T-helper 1 cell treated with Interleukin-12 subunit alpha and Interleukin-12 subunit beta and Interleukin-4 antibody, amounts not matched to agents 30 μg/mL and 1 μg/mL, for 36 hours (primary cell): ENCODE measurements at regions not wholly inside any gene's neighbourhood (a gene's known extent, or its start where the extent isn't known, plus 50 kb on each side); places are given as distances from the start of the nearest gene placed in this dataset.

Experiments
- H3K27ac Mint-ChIP-seq: one replicate; pipeline ENCODE4 v1.8.0; 2021; ENCODE audit warnings: mild to moderate bottlenecking, mixed read lengths
- H3K27me3 Mint-ChIP-seq: one replicate; pipeline ENCODE4 v1.8.0; 2021; ENCODE audit warnings: low read depth, mixed read lengths
- H3K36me3 Mint-ChIP-seq: one replicate; pipeline ENCODE4 v1.8.0; 2021; ENCODE audit warnings: low read depth, mixed read lengths
- H3K4me1 Mint-ChIP-seq: one replicate; pipeline ENCODE4 v1.8.0; 2021; ENCODE audit warnings: low read depth, mixed read lengths
- H3K4me3 Mint-ChIP-seq: one replicate; pipeline ENCODE4 v1.8.0; 2021; ENCODE audit warnings: mild to moderate bottlenecking, moderate library complexity, mixed read lengths
- H3K9me3 Mint-ChIP-seq: one replicate; pipeline ENCODE4 v1.8.0; 2021; ENCODE audit warnings: mixed read lengths

- Mint-ChIP-seq H3K4me3 (no peak overlapping the region), H3K27me3 (no peaks in the 10 kb centered on the region), H3K27ac (no peak overlapping the region), H3K9me3 (no peaks in the 10 kb centered on the region), H3K36me3 (no peaks in the 10 kb centered on the region), H3K4me1 (no peaks in the 10 kb centered on the region)
Measured at GRCh38 chr20:57964011-57964862, 254.4 kb upstream of the PMEPA1 start.

- H3K4me1 Mint-ChIP-seq: no peaks in the 10 kb centered on the region
- no peaks in the 10 kb centered on the region for H3K36me3 Mint-ChIP-seq
- H3K9me3 Mint-ChIP-seq: no peaks in the 10 kb centered on the region
- no peak overlapping the region for H3K4me3 Mint-ChIP-seq
- H3K27ac Mint-ChIP-seq: no peak overlapping the region
- H3K27me3 Mint-ChIP-seq: no peaks in the 10 kb centered on the region
Measured at GRCh38 chr20:57960803-57961575, 251.2 kb upstream of the PMEPA1 start.

- Mint-ChIP-seq H3K27ac (no peak overlapping the region), H3K36me3 (no peaks in the 10 kb centered on the region), H3K4me3 (no peak overlapping the region)
Measured at GRCh38 chr20:57959589-57959988, 249.8 kb upstream of the PMEPA1 start.

GRCh38 chr20:57959018-57959417 lies 249.2 kb upstream of the PMEPA1 start:
- H3K36me3 Mint-ChIP-seq: no peaks in the 10 kb centered on the region
- no peaks in the 10 kb centered on the region for H3K27me3 Mint-ChIP-seq
- H3K4me3 Mint-ChIP-seq: no peak overlapping the region
- no peaks in the 10 kb centered on the region for H3K9me3 Mint-ChIP-seq
- H3K27ac Mint-ChIP-seq: no peak overlapping the region
- no peaks in the 10 kb centered on the region for H3K4me1 Mint-ChIP-seq

More at GRCh38 chr20:57959589-57959988, 249.8 kb upstream of the PMEPA1 start:
- no peaks in the 10 kb centered on the region for H3K9me3 Mint-ChIP-seq
- no peaks in the 10 kb centered on the region for H3K27me3 Mint-ChIP-seq
- no peaks in the 10 kb centered on the region for H3K4me1 Mint-ChIP-seq

- Mint-ChIP-seq H3K27me3 (no peaks in the 10 kb centered on the region), H3K4me3 (no peak overlapping the region), H3K36me3 (no peaks in the 10 kb centered on the region), H3K9me3 (no peaks in the 10 kb centered on the region), H3K27ac (no peak overlapping the region), H3K4me1 (no peaks in the 10 kb centered on the region)
Measured at GRCh38 chr20:57958050-57958420, 248.2 kb upstream of the PMEPA1 start.

- Mint-ChIP-seq H3K9me3 (no peaks in the 10 kb centered on the region), H3K27me3 (no peaks in the 10 kb centered on the region), H3K4me1 (no peaks in the 10 kb centered on the region), H3K36me3 (no peaks in the 10 kb centered on the region), H3K27ac (no peak overlapping the region), H3K4me3 (no peak overlapping the region)
Measured at GRCh38 chr20:57957411-57958049, 247.7 kb upstream of the PMEPA1 start.

GRCh38 chr20:57953638-57954037 lies 243.8 kb upstream of the PMEPA1 start:
- H3K27ac Mint-ChIP-seq: no peak overlapping the region
- H3K4me3 Mint-ChIP-seq: no peak overlapping the region
- H3K36me3 Mint-ChIP-seq: no peaks in the 10 kb centered on the region
- no peaks in the 10 kb centered on the region for H3K4me1 Mint-ChIP-seq
- H3K27me3 Mint-ChIP-seq: no peaks in the 10 kb centered on the region
- H3K9me3 Mint-ChIP-seq: no peaks in the 10 kb centered on the region

GRCh38 chr20:57952136-57952535 lies 242.3 kb upstream of the PMEPA1 start:
- no peaks in the 10 kb centered on the region for H3K36me3 Mint-ChIP-seq
- H3K9me3 Mint-ChIP-seq: no peaks in the 10 kb centered on the region
- no peak overlapping the region for H3K4me3 Mint-ChIP-seq
- no peak overlapping the region for H3K27ac Mint-ChIP-seq
- H3K27me3 Mint-ChIP-seq: no peaks in the 10 kb centered on the region
- no peaks in the 10 kb centered on the region for H3K4me1 Mint-ChIP-seq

- H3K27me3 Mint-ChIP-seq: no peaks in the 10 kb centered on the region
- H3K9me3 Mint-ChIP-seq: no peaks in the 10 kb centered on the region
- H3K27ac Mint-ChIP-seq: no peak overlapping the region
- H3K4me1 Mint-ChIP-seq: no peaks in the 10 kb centered on the region
- no peak overlapping the region for H3K4me3 Mint-ChIP-seq
- H3K36me3 Mint-ChIP-seq: no peaks in the 10 kb centered on the region
Measured at GRCh38 chr20:57951549-57951948, 241.7 kb upstream of the PMEPA1 start.

GRCh38 chr20:57950764-57951485 lies 241.1 kb upstream of the PMEPA1 start:
- no peak overlapping the region for H3K27ac Mint-ChIP-seq
- H3K4me1 Mint-ChIP-seq: no peaks in the 10 kb centered on the region
- H3K4me3 Mint-ChIP-seq: no peak overlapping the region
- no peaks in the 10 kb centered on the region for H3K9me3 Mint-ChIP-seq
- H3K36me3 Mint-ChIP-seq: no peaks in the 10 kb centered on the region
- no peaks in the 10 kb centered on the region for H3K27me3 Mint-ChIP-seq

GRCh38 chr20:57948180-57948955 lies 238.6 kb upstream of the PMEPA1 start:
- no peak overlapping the region for H3K4me3 Mint-ChIP-seq
- H3K27me3 Mint-ChIP-seq: no peaks in the 10 kb centered on the region
- no peaks in the 10 kb centered on the region for H3K4me1 Mint-ChIP-seq

GRCh38 chr20:57947421-57948179 lies 237.8 kb upstream of the PMEPA1 start:
- Mint-ChIP-seq H3K4me3 (no peak overlapping the region), H3K4me1 (no peaks in the 10 kb centered on the region), H3K27me3 (no peaks in the 10 kb centered on the region), H3K27ac (no peak overlapping the region), H3K9me3 (no peaks in the 10 kb centered on the region), H3K36me3 (no peaks in the 10 kb centered on the region)

More at GRCh38 chr20:57948180-57948955, 238.6 kb upstream of the PMEPA1 start:
- no peaks in the 10 kb centered on the region for H3K9me3 Mint-ChIP-seq
- H3K36me3 Mint-ChIP-seq: no peaks in the 10 kb centered on the region
- no peak overlapping the region for H3K27ac Mint-ChIP-seq

GRCh38 chr20:57946559-57947315 lies 236.9 kb upstream of the PMEPA1 start:
- Mint-ChIP-seq H3K36me3 (no peaks in the 10 kb centered on the region), H3K4me3 (no peak overlapping the region), H3K27ac (no peak overlapping the region), H3K9me3 (no peaks in the 10 kb centered on the region), H3K27me3 (no peaks in the 10 kb centered on the region), H3K4me1 (no peaks in the 10 kb centered on the region)
